ENCODE measurements at regions not wholly inside any gene's neighbourhood (a gene's known extent, or its start where the extent isn't known, plus 50 kb on each side); places are given as distances from the start of the nearest gene placed in this dataset.
"Not testable (repeated sequence)": the region's sequence is repeated elsewhere in the genome, so short reads cannot be mapped to it uniquely, and the experiment has no call there.

DNA sequence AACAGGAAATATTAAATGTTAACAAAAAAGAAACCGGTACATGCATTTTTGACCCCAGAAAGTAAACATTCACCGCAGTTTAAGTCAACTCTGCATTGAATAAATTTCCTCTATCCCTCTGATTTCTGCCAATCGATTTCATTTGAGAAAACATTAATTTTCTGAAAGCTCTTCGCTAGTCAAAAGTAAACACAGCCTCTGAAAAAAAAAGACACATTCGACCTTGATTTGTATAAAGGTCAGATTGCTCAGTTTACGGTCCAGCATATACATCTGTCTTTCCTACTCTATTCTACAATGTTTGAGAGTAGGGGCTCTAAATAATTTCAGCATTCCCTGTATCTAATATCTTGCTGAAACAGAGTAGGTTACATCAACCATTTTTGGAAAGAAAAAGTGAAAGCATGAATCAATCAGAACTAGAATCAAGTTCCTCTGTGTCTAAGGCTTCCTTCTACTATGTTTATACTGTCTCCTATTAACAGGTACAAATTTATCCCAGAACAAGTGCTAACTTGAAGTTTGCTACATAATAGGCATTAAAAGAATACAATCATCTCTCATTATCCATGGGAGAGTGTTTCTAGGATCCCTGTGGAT is 243.8 kb downstream of the UBE2NL start:
- not testable (repeated sequence) for TF ChIP-seq SMC3 (IDR thresholded peaks at IDR 0.05); CTCF (IDR thresholded peaks at IDR 0.05); BHLHE40 (IDR thresholded peaks at IDR 0.05; ENCODE audit: low read depth, low read length); POLR2A (IDR thresholded peaks at IDR 0.05; ENCODE audit: low read length); HOXB5 (CRISPR knock-in tag; IDR thresholded peaks at IDR 0.05); CHD2 (IDR thresholded peaks at IDR 0.05; ENCODE audit: low read length, partially characterized antibody); MAZ (IDR thresholded peaks at IDR 0.05; ENCODE audit: borderline replicate concordance, low read depth, low read length); HOXA7 (CRISPR knock-in tag; IDR thresholded peaks at IDR 0.05); MAX (IDR thresholded peaks at IDR 0.05)

Data from A549 (cell line).